NCI-H2196 treated with DMSO at 0.1 percent for 48 hours (cell line): ENCODE measurements at regions not wholly inside any gene's neighbourhood (a gene's known extent, or its start where the extent isn't known, plus 50 kb on each side); places are given as distances from the start of the nearest gene placed in this dataset.
"Not testable (repeated sequence)": the region's sequence is repeated elsewhere in the genome, so short reads cannot be mapped to it uniquely, and the experiment has no call there.

Experiments
- DNase-seq: peaks from one replicate; lab custom pipeline; 2025; ENCODE audit not compliant: unreplicated experiment; lab: John Stamatoyannopoulos, UW

GRCh38 chr7:13072014-13072413 lies 384.6 kb downstream of the ARL4A start:
- no peak for DNase-seq

DNA sequence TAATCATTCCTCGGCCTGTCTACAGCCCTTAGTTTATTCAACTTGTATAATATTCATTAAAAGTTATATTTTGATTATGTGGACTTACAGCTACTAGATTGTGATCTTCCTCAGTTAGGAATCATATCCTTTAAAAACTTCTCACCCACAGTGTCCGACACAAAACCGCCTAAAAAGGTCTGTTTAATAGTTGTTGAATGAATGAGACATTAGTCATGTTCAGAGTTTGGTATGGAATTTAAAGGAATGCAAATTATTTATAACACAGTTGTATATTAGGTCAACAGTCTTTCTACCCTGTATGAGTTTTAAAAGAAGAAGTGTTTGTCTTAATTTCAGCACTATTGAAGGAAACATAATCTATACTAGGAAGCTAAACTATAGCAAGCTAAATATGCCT lies 390.0 kb downstream of the ARL4A start:
- DNase-seq = no peak

- DNase-seq = no peak
Observed at GRCh38 chr7:13078105-13078504, 390.7 kb downstream of the ARL4A start.

DNA sequence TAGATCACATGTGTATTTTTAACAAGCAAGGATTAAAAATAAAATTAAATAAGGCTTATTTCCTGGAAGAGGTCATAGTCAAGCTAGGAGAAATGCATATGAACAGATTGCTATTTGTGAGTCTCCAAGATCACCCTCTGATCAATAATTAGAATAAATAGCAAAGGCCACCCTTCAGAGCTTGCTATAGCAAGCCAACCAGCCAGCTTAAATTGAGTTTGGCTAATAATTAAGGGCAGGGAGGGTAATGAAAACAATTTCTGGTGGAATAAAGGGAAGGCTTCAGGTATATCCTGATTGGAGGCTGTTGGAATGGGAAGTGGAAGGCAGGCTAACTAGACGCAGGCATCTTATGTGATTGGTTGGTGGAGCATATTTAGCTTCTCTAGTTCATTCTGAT lies 403.5 kb downstream of the ARL4A start:
- DNase-seq = no peak

- DNase-seq = no peak
Observed at GRCh38 chr7:13091974-13092707, 404.7 kb downstream of the ARL4A start.

DNA sequence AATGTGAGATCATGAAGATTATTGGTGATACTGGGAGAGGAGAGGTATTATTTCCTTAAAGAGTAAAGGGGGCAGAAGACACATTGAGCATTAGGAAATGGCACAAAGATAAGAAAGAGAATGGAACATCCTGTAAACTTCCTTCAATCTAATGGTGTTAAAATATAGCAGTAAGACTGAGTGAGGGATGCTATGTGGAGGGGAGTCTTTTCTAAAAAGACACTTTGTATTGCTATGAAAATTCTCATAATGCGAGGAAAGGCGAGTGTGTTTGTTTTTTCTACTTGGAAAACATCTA lies 405.2 kb downstream of the ARL4A start:
- no peak for DNase-seq

DNA sequence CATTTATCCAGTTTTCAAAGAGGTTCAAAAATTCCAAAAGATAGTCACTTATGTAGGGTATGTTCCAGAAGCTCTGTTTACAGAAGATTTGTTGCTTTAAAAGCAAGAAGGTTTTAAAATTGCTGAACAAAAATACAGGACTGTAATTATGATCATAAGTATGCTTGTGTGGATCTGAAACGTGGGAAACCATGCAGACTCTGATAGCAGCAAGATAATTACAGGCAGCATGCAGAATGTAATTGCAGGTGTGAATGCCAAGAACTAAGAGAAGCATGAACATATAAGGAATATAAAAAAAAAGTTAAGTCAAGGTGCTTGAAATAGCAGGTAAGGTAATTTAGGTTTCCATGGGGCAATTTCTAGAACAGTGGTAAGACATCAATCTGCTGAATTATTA lies 405.7 kb downstream of the ARL4A start:
- DNase-seq = no peak

DNA sequence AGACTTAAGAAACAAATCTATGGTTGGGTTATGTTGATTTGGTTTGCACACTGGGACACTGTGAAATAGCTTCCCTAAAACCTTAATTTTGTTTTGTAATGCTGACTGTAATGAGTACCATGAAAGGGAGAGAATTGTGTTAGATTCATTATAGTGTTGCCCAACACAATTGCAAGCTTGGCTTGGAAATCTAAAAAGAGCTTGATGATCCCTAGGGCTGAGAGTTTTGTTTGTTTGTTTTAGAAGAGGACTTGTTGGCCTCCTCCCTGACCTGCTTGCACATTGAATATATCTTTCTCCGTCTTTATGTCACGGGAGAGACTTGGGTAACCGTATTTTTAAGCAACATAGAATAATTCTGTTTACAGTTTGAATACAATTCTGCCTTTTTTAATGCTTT lies 410.1 kb downstream of the ARL4A start:
- no peak for DNase-seq

DNA sequence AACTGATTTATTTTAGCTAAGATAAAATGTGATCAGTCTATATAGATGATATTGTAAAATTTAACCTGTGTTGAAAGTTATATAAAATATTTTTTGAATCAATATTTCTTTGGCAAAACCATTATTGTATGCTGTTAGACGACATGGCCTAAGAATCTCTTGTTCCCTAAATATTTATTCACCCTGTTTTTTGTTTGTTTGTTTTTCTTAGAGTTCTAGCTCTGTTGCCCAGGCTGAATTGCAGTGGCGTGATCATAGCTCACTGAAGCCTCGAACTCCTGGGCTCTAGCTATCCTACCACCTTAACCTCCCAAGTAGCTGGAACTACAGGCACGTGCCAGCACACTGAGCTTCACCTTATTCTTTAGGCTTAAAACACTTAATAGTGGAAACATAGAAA lies 410.7 kb downstream of the ARL4A start:
- DNase-seq = no peak

- no peak for DNase-seq
Observed at GRCh38 chr7:13099154-13099795, 411.8 kb downstream of the ARL4A start.

DNA sequence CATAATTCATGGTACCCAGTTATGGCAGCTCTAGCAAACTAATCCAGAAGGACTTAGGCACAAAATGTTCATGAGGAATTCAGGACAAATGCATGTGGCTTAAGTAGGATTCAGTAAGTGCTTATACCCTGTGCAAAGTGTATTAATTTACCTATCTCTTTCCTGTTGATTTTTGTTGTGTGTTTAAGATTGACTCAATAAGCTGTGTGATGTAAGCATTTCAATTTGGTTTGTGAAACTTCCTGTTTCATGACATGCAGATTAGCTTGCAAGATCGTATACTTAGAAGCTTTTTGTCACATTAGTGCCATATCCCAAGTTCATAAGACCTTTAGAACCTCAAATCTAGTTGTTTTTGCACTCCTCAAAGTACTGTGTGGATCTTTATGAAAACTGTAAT lies 416.7 kb downstream of the ARL4A start:
- DNase-seq = no peak

GRCh38 chr7:13105209-13105608 lies 417.8 kb downstream of the ARL4A start:
- no peak for DNase-seq

GRCh38 chr7:13106513-13106912 lies 419.1 kb downstream of the ARL4A start:
- no peak for DNase-seq

- DNase-seq = no peak
Observed at GRCh38 chr7:13107291-13107690, 419.9 kb downstream of the ARL4A start.

DNA sequence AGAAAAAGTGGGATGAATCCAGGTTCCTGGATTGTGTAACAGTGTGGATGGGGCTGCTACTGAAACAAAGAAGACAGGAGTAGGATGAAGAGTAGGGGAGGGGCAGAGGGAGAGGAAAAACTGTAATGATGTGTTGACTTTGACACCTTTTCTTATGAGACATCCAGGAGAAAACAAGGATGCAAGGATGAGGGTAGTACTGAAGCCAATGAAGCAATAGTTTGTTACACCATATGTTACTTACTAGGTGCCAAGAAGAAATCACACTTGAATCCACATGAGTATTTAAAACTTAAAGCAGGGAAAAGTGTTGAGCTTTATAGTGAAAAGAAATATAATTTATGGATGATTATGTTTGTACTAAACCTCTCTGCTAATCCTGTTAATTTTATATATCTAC lies 420.6 kb downstream of the ARL4A start:
- DNase-seq = no peak

- no peak for DNase-seq
Observed at GRCh38 chr7:13109201-13109600, 421.8 kb downstream of the ARL4A start.

DNA sequence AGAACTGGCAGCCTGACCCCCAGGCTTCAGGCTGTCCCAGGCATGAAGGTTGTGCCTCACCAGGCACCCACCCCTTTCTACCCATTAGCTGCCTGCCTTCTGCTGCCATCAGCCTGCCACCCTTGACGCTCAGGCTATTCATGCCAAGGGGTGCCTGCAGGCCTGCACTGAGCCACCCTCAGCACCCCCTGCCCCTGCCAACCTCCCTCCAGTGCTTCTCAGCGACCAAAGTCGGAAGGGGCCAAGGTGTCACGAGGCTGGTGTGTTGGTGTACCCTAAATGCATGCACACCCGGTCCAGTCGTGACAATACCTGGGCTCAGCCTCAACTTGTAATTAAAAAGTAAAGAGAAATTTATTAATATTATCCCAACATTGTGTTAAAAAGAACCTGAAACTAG lies 422.7 kb downstream of the ARL4A start:
- DNase-seq = no peak

DNA sequence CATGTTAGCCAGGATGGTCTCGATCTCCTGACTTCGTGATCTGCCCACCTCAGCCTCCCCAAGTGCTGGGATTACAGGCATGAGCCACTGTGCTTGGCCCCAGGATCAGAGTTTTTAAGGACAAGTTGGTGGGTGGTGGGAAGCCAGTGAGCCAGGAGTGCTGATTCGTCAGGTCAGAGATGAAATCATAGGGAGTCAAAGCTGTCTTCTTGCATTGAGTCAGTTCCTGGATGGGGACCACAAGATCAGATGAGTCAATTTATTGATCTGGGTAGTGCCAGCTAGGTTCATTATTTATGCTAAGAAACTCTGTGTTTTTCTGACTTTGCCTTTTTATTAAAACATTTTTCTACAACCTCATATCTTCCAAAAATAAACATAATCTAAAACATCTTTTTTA lies 423.8 kb downstream of the ARL4A start:
- DNase-seq = no peak

DNA sequence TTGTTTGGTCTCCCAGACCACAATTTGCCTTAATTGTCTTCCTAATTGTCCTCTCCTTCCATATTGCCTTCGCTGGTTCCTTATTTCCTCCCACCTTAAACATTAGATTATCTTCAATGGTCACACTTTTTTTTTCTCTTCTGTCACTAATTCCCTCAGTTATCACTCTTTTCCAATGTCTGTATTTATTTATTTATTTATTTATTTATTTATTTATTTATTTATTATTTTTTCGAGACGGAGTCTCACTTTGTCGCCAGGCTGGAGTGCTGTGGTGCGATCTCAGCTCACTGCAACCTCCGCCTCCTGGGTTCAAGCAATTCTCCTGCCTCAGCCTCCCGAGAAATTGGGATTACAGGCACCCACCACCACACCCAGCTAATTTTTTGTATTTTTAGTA lies 426.8 kb downstream of the ARL4A start:
- not testable (repeated sequence) for DNase-seq

DNA sequence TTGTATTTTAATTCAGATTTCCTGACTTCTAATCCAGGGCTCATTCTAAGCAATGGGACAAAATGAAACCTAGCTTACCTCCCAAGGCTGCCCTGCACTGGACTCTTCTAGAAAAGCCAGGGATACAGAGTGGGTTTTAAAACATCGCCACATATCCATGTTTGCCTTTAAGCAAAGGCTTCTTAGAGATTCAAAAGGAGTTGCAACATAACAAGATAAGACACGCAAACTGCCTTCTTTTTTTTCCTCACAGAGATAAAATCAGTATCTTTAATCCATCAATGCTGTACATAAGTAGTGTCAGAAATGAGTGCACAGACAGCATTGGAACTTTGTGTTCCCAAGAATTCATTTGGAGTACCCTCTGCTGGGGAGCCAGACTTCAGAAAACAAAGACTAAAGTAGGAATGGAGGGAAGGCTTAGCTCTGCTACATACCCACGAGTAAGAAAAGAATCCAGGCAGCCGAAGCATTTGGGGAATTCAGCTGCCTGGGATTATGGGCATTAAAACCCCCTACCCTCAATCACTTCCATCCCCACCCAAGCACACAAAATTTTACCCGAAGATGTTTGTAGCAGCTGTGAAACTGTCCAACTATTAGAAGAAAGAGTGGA lies 427.8 kb downstream of the ARL4A start:
- DNase-seq = no peak

DNA sequence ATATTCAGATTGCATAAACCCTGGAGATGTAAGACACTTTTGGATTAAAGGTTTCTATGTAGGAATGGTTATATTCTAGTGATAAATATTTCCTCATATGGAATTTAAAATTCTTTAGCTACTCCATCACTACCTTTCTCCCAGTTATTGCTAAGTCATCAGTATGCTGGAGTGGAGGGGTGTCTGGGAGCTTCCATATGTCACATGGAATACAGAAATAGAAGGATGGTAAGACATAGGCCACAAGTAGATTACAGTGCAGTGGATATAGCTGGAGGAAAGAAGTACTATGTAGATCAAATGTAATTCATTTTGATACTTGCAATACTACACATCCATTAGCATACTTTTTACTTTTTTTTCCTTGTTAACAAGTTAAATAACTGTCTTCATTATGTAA lies 428.4 kb downstream of the ARL4A start:
- DNase-seq = no peak

DNA sequence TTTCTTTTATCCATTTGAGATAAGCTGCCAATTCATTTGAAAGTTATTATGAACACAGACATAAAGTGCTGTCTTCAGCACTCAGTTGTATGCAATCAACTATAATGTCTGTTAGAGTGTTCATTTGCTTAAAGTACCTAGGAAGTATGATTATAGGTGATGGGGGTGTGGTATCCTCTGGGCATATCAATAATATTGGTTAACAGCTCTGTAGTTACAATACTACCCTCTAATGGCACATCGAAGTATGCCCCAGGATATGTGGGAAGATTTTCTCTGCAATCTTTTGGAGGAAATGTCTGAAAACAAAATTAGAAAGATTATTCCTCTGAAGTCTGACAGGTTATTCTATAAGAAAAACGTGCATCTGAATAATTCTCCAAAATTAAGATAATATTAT lies 429.7 kb downstream of the ARL4A start:
- no peak for DNase-seq

DNA sequence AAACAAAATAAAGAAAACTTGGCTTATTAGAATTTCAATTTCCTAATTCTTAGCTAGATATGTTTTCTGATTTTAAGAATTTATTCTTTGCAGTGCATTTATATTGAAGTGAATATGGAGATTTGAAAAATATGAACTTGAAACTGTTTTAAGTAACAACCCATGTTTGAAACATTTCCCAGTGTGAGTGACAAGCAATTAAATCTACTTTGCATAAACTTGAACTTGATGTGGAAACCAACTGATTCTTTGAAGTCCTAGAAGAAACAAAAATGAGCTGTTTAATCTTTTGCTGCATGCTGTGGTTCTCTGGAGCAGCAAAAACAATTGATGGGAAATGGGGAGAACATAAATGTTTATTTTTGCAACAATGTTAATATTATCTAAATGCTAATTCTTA lies 430.2 kb downstream of the ARL4A start:
- DNase-seq = no peak
